Fibroblast of lung (primary cell): ENCODE measurements at regions not wholly inside any gene's neighbourhood (a gene's known extent, or its start where the extent isn't known, plus 50 kb on each side); places are given as distances from the start of the nearest gene placed in this dataset.

Experiments
- DNase-seq, 2 donors: peaks; one replicate each; pipeline versions ENCODE4 v3.0.0 to v3.0.0-alpha.2; 2010; ENCODE audit warnings: low read depth in 2 of 2
- H2AFZ ChIP-seq: 2 replicates; pipeline ENCODE4 v1.5.1; 2012; ENCODE audit warnings: low read length, control low read depth, inconsistent platforms
- H3K27ac ChIP-seq: 2 replicates; pipeline ENCODE4 v1.5.1; 2011; ENCODE audit warnings: low read length, control low read depth; ENCODE audit not compliant: insufficient read depth
- H3K27me3 ChIP-seq: 2 replicates; pipeline ENCODE4 v1.5.1; 2011; ENCODE audit warnings: mild to moderate bottlenecking, low read length; ENCODE audit not compliant: control insufficient read depth, insufficient read depth
- H3K36me3 ChIP-seq: 2 replicates; pipeline ENCODE4 v1.5.1; 2011; ENCODE audit warnings: low read length; ENCODE audit not compliant: control insufficient read depth, insufficient read depth
- H3K4me1 ChIP-seq: 2 replicates; pipeline ENCODE4 v1.5.1; 2011; ENCODE audit warnings: low read length; ENCODE audit not compliant: control insufficient read depth, insufficient read depth; ENCODE audit errors: extremely low read depth
- H3K4me2 ChIP-seq: 2 replicates; pipeline ENCODE4 v1.5.1; 2011; ENCODE audit warnings: low read length, control low read depth; ENCODE audit not compliant: insufficient read depth; ENCODE audit errors: extremely low read depth
- H3K4me3 ChIP-seq, 4 experiments: fragments of 200-600 bp in 1 of 4; sonication (generic) in 1 of 4; replicated peaks in 1 of 4; 2 replicates each; pipeline ENCODE4 v1.5.1; 2011 to 2016; ENCODE audit warnings: low read length in 4 of 4, low read depth in 3 of 4, mild to moderate bottlenecking in 3 of 4, control low read depth in 2 of 4, inconsistent platforms in 1 of 4, mixed read lengths in 1 of 4; ENCODE audit not compliant: insufficient read depth in 1 of 4; ENCODE audit errors: control extremely low read depth in 1 of 4
- H3K79me2 ChIP-seq: 2 replicates; pipeline ENCODE4 v1.5.1; 2012; ENCODE audit warnings: mild to moderate bottlenecking, low read length, inconsistent platforms; ENCODE audit not compliant: control insufficient read depth, insufficient read depth
- H3K9ac ChIP-seq: 2 replicates; pipeline ENCODE4 v1.5.1; 2011; ENCODE audit warnings: mild to moderate bottlenecking, low read length, control low read depth; ENCODE audit not compliant: insufficient read depth
- H3K9me3 ChIP-seq: 2 replicates; pipeline ENCODE4 v1.5.1; 2012; ENCODE audit warnings: low read depth, low read length; ENCODE audit not compliant: control insufficient read depth, insufficient read depth
- H4K20me1 ChIP-seq: 2 replicates; pipeline ENCODE4 v1.5.1; 2011; ENCODE audit warnings: low read length; ENCODE audit not compliant: control insufficient read depth, insufficient read depth; ENCODE audit errors: extremely low read depth
- EZH2 ChIP-seq: IDR thresholded peaks from 2 replicates; pipeline ENCODE4 v1.5.1; 2012; ENCODE audit warnings: low read length, control low read depth, mild to moderate bottlenecking; ENCODE audit errors: missing control alignments
- TF ChIP-seq, protein P1 (sequence below), 2 donors: IDR thresholded peaks in 1 of 2; conservative IDR thresholded peaks in 1 of 2; 1 replicate in 1 of 2; 2 replicates in 1 of 2; pipeline ENCODE4 v1.5.1; 2011 to 2012; ENCODE audit warnings: low read length in 2 of 2, control low read depth in 1 of 2, inconsistent platforms in 1 of 2, low read depth in 1 of 2, mild to moderate bottlenecking in 1 of 2

DNA sequence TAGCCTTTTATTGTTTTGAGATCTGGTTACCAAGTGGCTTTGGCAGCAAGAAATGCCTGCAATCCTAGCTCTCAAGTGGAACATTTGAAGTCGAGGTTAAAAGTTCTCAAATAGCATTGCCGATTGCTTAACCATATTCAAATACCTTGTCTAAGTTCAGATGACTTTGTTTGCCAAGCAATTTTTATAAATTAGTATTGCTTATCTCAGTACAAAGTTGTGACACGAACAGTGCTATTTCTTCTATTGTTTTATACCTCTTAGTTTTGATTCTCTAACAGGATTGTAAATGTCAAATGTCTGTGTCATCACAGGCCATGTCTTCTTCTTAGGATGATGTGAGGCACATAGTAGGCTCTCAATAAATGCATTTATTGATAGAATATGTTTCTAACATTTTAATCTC lies 633.3 kb downstream of the PTPRC start:
- TF ChIP-seq EZH2, result no peak
- TF ChIP-seq, protein P1, sequence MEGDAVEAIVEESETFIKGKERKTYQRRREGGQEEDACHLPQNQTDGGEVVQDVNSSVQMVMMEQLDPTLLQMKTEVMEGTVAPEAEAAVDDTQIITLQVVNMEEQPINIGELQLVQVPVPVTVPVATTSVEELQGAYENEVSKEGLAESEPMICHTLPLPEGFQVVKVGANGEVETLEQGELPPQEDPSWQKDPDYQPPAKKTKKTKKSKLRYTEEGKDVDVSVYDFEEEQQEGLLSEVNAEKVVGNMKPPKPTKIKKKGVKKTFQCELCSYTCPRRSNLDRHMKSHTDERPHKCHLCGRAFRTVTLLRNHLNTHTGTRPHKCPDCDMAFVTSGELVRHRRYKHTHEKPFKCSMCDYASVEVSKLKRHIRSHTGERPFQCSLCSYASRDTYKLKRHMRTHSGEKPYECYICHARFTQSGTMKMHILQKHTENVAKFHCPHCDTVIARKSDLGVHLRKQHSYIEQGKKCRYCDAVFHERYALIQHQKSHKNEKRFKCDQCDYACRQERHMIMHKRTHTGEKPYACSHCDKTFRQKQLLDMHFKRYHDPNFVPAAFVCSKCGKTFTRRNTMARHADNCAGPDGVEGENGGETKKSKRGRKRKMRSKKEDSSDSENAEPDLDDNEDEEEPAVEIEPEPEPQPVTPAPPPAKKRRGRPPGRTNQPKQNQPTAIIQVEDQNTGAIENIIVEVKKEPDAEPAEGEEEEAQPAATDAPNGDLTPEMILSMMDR (conservative IDR thresholded peaks at IDR 0.05 in 1 of 2, IDR thresholded peaks at IDR 0.05 in 1 of 2; ENCODE audit: low read depth in 1 of 2, low read length in 2 of 2), result no peak
- Histone ChIP-seq H3K9ac (no peak overlapping the region), H3K27me3 (no peaks in the 10 kb centered on the region), H2AFZ (no peak overlapping the region), H3K9me3 (no peaks in the 10 kb centered on the region), H3K79me2 (no peaks in the 10 kb centered on the region), H3K4me3 (no peak overlapping the region), H3K27ac (peak overlapping the region; percentile 43), H3K4me2 (no peak overlapping the region), H3K4me1 (peaks cover 10% of the 10 kb centered on the region), H3K36me3 (no peaks in the 10 kb centered on the region), H4K20me1 (no peaks in the 10 kb centered on the region)
- peak; percentile 82 to 97 for DNase-seq

DNA sequence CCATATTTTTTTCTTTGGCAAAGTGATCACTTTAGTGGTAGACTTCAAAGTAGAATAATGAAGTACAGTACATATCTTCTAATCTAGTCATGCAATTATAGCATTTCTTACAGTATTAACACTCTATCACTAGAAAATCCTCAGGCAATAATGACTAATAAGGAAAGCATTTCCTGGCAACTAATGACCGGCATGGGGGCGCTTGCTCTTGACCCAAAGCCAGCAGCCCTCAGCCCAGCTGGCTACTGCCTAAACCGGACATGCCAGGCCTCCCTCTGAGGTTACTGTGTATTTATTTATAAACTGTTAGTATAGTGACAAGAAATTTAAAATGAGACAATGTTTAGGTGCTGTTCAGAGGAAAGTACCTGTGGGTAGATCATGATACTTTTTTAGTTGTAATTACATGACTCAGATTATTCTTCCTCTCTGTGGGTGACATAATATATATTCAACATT lies 633.8 kb downstream of the PTPRC start:
- Histone ChIP-seq H3K27me3 (no peaks in the 10 kb centered on the region), H3K9me3 (no peaks in the 10 kb centered on the region), H3K79me2 (no peaks in the 10 kb centered on the region), H3K4me1 (peaks cover 10% of the 10 kb centered on the region), H3K27ac (peak overlapping the region; percentile 43), H3K36me3 (no peaks in the 10 kb centered on the region), H4K20me1 (no peaks in the 10 kb centered on the region), H2AFZ (no peak overlapping the region), H3K9ac (no peak overlapping the region), H3K4me3 (no peak overlapping the region), H3K4me2 (no peak overlapping the region)
- DNase-seq, result peak; percentile 87 to 99
- no peak for TF ChIP-seq EZH2
- TF ChIP-seq, protein P1 (conservative IDR thresholded peaks at IDR 0.05 in 1 of 2, IDR thresholded peaks at IDR 0.05 in 1 of 2; ENCODE audit: low read depth in 1 of 2, low read length in 2 of 2), result no peak

DNA sequence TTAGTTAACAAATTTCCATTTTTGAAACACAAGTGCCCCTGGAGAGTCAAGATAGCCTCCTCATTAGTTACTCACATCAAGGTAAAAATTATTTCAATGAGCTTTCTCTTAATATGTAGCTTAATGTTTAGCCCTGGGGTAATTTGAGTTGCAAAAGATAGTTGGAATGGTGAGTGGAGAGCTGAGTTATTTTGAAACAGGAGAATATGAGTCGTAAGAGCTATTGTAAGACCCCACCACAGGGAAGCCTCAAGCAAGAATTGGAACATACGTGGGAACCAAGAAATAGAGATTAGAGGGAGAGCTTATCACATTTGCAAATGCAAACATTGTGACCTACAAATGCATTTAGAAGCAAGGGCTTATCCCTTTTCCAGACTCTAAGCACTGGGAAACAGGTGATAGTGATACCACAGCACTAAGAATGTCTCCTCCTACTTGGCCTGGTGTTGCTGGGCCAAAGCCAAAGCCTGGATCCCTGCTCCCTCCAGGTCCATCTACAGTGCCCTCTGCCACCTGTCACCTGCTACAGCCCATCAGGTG lies 635.1 kb downstream of the PTPRC start:
- Histone ChIP-seq H3K27me3 (no peaks in the 10 kb centered on the region), H4K20me1 (no peaks in the 10 kb centered on the region), H3K9me3 (no peaks in the 10 kb centered on the region), H2AFZ (no peak overlapping the region), H3K4me1 (peaks cover 10% of the 10 kb centered on the region), H3K9ac (no peak overlapping the region), H3K36me3 (no peaks in the 10 kb centered on the region), H3K79me2 (no peaks in the 10 kb centered on the region), H3K4me3 (no peak overlapping the region), H3K4me2 (no peak overlapping the region), H3K27ac (no peak overlapping the region)
- DNase-seq, result peak; percentile 26 to 63
- no peak for TF ChIP-seq EZH2
- TF ChIP-seq, protein P1 (conservative IDR thresholded peaks at IDR 0.05 in 1 of 2, IDR thresholded peaks at IDR 0.05 in 1 of 2; ENCODE audit: low read depth in 1 of 2, low read length in 2 of 2), result no peak
